D341Med (cell line): ENCODE measurements at regions not wholly inside any gene's neighbourhood (a gene's known extent, or its start where the extent isn't known, plus 50 kb on each side); places are given as distances from the start of the nearest gene placed in this dataset.

ENCODE experiments used
- DNase-seq: peaks from one replicate; pipeline ENCODE4 v3.0.0; 2012; ENCODE audit warnings: low spot score

- DNase-seq = no peak
Observed at GRCh38 chr5:30932273-30933017, 261.0 kb upstream of the CDH6 start.

- no peak for DNase-seq
Observed at GRCh38 chr5:30930736-30931135, 262.8 kb upstream of the CDH6 start.

GRCh38 chr5:30928956-30929355 is 264.5 kb upstream of the CDH6 start:
- no peak for DNase-seq

DNA sequence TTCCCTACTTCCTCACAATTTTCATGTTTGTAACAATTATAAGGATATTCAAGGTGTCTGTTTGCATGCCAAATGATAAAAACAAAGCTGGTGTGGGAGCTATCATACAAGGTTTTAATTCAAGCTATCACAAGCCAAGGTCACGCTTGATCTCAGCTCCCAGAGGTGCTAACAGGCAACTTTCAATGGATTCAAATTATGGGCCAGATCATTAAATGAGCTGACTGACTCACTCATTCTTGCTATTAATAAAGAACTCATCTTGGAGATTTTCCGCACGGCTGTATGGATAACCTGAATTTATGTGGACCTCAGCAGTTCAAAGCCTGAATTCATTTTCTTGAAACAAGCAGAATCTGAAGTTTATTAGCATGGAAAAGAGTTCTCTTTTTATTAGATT is 267.3 kb upstream of the CDH6 start:
- no peak for DNase-seq

DNA sequence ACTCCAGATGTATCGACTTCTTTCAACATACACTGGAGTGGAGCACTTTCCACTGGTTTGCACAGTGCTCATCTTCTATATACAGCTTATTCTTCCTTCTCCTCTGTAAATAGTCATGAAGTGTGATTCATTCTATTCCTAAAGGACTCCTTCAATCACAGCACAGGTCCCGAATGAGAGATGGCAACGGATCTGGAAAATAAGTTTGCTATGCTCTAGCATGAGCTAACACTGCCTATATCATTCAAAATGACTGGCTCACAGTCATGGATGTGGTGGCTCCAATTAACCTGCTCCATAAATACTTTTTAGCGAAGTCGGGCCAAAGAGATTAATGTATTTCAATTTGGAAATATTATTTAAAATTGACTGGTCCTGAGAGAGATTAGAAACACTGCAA is 272.1 kb upstream of the CDH6 start:
- DNase-seq = no peak

GRCh38 chr5:30918171-30918570 is 275.3 kb upstream of the CDH6 start:
- no peak for DNase-seq

DNA sequence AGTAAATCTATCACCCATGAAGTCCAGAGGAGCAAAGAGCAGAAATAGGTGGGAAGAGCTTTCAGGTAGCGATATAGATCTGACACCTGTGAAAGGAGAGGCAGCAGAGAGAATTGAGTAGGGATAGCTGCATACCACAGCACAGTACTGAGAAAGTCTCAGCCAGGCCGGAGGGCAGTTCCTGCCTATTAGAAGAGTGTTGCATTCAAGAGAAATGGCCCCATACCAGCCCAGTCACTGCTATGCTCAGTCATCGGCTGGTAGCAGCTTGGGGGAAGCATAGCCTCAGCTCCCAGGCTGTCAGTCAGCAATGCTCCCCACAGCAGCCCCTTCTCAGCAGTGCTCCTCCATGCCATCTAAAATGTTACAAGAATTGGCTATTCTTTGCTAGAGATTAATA is 285.1 kb upstream of the CDH6 start:
- no peak for DNase-seq

DNA sequence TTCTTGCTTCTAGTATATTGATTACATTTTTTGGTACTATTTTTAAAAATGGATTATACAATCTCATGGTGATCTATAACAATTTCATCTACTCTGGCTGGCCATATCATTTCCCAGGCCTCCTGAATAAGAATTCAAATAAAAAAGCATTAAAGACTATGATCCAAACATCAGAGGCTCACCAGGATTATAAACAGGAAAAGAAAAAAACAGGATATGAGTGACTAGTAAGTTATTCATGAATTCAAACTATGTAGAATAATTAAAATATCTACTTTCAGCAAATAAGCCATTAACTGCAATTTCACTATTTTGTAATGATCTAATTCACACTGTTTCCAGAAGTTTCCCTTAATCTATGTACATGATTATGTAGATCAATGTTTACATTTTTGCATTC is 293.1 kb upstream of the CDH6 start:
- DNase-seq = no peak

- DNase-seq = no peak
Observed at GRCh38 chr5:30894811-30895210, 298.7 kb upstream of the CDH6 start.

GRCh38 chr5:30891660-30892059 is 301.8 kb upstream of the CDH6 start:
- DNase-seq = no peak

DNA sequence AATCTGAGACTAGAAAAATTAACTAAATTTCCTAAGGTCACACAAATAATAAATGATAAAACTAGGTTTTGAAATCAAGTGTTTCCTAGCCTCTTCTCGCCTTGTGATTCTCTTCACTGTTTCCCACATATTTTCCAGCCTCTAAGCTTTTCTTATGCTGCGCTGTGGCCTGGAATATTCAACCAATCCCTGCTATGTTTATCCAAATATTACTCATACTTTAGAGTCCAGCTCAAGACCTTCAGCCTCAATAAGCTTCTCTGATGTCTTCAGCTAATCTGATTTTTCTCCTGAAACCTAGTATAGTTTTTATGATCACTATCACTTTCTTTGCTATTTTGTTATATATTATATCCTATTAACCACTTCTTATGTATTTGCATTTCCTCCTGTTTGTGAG is 303.1 kb upstream of the CDH6 start:
- DNase-seq = no peak

DNA sequence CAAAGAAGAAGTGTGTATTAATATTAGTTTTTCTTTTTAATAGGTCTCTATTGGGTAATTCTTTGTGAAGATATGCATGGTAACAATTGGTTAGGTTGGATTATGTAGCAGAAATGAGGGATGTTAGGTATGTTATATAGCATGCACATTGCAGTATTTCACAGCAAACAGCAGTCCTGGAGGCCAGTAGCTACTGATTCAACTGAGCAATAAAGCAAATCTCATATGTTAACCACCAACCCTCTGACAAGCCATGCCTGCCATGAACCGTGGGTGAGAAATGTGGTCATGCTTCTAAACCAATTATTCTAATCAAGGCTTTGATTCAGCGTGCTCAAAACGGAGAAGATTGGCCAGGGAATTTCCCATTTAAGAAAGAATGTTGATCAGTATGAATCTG is 313.0 kb upstream of the CDH6 start:
- no peak for DNase-seq

DNA sequence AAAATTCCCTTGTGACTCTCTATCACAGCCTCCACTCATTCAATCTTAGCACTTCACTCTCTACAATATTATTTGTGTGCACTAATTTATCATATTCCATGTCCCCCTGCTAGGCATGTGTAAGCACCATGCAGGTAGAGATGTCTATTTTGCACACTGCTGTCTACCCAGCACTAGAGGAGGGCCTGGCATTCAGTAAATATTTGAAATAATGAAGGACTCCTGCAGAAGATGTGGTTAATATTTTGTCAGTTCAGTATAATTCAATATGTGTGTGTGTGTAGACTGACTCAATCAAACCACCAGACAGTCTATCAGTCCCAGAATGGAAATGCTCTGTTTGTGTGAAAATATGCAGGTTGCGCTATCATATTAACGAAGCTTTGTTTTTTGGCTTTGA is 313.6 kb upstream of the CDH6 start:
- DNase-seq = no peak

DNA sequence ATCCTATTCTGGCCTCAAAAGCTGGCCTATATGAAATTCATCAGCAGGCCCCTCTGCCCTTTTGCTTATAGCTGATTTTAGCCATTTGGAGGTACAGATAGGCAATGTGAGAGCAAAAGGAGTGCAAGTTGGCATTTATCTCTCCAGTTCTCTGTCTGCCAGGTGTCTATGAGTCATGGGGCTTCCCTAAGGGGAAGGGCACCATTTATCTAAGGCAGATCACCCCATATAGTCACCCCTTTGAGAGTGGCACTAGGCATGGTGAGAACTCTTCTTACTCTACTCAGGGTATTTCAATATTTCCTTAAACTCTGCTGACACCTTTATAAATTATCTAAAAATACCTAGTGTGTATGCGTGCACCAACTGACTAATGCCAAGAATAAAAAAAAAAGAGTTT is 314.7 kb upstream of the CDH6 start:
- no peak for DNase-seq

DNA sequence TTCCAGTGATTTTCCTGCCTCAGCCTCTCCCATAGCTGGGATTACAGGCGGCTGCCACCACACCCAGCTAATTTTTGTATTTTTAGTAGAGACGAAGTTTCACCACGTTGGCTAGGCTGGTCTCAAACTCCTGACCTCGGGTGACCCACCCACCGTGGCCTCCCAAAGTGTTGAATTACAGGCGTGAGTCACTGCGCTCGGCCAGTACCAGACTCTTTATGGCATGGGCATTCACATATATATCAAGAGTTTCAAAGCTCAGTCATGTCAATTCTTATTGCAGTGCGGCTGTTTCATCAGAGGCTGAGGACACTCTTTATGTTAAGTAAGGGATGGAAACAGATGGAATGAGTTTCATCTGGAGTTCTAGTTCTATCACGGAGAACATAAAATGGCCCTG is 315.2 kb upstream of the CDH6 start:
- DNase-seq = no peak

DNA sequence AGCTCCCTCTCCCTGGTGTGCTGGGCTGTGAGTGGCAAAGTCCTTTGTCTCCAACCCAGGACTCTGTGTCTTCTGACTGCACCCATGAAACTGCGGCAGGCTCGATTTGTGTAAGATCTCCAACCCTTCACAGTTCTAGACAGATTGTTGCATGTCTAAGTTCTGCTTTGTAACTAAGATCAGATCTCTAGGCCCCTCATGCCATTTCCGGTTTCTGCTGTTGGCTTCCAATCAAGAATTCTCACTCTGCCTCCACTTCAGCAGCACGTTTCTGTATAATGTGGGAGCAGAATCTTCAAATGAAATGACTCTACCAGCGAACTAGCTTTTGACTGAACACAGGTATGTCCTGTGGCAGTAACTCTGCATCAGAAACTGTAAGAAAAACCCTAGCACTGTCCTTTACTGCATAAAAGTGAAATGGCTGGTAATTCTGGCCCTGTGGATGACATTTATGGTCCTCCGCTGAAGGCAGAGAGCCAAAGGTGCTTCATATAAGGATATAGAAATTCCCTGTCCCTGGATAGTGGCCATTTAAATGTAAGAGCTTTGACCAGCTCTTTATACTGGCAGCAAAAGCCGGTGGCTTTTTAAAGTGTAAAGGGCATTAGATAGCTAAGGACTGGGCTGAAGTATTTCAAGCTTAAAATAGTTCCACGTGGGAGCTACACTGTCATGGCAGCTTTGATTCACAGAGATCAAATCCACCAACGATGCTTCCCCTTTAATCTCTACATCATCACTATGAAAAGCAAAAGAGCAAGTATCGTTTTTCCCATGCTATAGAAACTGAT is 319.0 kb upstream of the CDH6 start:
- no peak for DNase-seq

GRCh38 chr5:30871196-30871595 is 322.3 kb upstream of the CDH6 start:
- DNase-seq = no peak

DNA sequence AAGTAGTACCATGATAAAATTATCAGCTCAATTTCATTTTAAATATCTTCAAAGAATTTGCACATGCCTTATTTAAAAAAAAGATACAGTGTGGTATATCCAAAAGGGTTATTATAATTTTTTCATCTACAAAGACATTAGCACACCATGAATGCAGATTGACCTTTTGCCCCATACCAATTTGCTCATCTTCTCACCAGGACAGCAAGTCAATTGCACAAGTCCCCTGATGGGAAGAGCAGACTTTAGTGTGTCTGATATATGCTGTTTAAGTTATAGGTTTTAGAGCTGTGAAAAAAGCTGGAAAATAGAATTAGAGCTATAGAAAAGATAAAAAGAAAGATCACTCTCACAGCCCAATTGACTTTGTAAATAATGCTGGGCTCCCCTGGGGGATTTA is 325.8 kb upstream of the CDH6 start:
- DNase-seq = no peak

DNA sequence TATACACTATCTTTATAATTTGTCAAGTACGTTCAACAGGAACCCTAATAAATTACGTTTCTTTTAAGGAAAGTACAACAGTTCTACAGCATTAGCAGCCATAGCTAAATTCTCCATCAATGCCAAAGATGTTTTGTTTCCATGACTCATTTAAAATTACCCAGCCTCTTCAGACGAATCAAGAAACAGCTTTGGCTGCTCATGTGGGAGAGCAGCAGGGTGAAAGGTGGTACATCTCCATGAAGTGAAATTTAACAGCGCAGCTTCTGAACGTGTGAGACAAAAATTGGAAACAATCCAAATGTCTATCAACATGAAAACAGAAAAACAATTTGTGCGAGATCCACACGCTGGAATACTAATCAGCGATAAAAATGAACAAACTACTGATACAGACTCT is 327.3 kb upstream of the CDH6 start:
- no peak for DNase-seq

- DNase-seq = no peak
Observed at GRCh38 chr5:30856242-30856641, 337.2 kb upstream of the CDH6 start.

GRCh38 chr5:30853158-30853557 is 340.3 kb upstream of the CDH6 start:
- no peak for DNase-seq

- no peak for DNase-seq
Observed at GRCh38 chr5:30850866-30851265, 342.6 kb upstream of the CDH6 start.

DNA sequence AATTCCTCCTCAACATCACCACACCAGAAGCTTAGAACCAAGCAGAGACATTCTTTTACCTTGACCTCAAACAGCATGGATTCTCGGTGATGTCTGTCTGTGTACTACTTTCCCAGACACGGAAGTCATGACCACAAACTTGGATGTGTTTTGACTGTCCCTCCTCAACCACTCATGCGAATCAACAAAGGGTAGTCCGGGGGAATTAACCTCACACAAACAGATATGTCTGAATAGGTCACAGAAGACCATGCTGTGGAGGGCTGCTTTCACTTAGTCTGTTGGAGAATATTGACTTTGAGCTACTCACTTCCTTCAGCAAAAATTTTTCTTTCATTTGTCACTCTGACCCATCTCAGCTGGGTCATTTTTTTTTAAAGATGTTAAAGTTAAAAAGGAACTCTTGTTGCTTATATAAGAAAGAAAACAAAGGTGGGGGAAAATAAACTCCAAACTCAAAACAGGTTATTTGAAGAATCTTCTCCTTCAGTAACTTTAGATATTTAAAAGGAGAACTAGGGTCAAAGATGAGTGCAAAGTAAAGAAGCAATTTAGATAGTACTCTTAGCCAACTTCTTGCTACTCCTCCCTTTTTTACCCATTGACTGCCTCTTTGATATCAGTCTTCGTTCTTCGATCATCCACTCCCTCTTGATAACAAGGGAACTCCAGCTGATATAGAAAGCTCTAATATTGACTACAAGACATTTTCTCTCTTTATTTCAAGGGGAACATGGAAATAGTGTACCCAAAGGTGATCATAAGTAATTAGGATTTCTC is 343.4 kb upstream of the CDH6 start:
- DNase-seq = no peak
